ENCODE measurements at regions not wholly inside any gene's neighbourhood (a gene's known extent, or its start where the extent isn't known, plus 50 kb on each side); places are given as distances from the start of the nearest gene placed in this dataset.

GRCh38 chr11:70637949-70638583, 239.7 kb downstream of the CTTN start:
- DNase-seq (ENCODE audit: low read depth, low spot score): no peak
- CTCF ChIA-PET: no interaction called here
- TF ChIP-seq CEBPB (IDR thresholded peaks at IDR 0.05; ENCODE audit: low read depth) (no peak), SIN3A (IDR thresholded peaks at IDR 0.05; ENCODE audit: low read depth) (no peak), REST (IDR thresholded peaks at IDR 0.05; ENCODE audit: low read depth) (no peak), YY1 (IDR thresholded peaks at IDR 0.05; ENCODE audit: extremely low read depth, insufficient replicate concordance, low read depth, low read length) (no peak), ZFX (IDR thresholded peaks at IDR 0.05) (no peak), POLR2AphosphoS5 (IDR thresholded peaks at IDR 0.05; ENCODE audit: low read depth, low read length) (no peak), EZH2phosphoT487 (IDR thresholded peaks at IDR 0.05; ENCODE audit: borderline replicate concordance) (no peak)

More at GRCh38 chr11:70637949-70638583, 239.7 kb downstream of the CTTN start:
- Histone ChIP-seq H4K20me1 (ENCODE audit: insufficient read depth) (no peaks in the 10 kb centered on the region), H3K27me3 (ENCODE audit: insufficient read depth, low read length) (no peaks in the 10 kb centered on the region), H3K9me2 (ENCODE audit: insufficient read depth) (no peaks in the 10 kb centered on the region), H3K36me3 (ENCODE audit: control insufficient read depth in 1 of 2, insufficient read depth in 2 of 2, low read length in 2 of 2) (no peaks in the 10 kb centered on the region), H3K4me2 (ENCODE audit: low read length) (no peak overlapping the region), H3K27ac (ENCODE audit: low read depth, low read length) (no peak overlapping the region), H3K4me3 (replicated peaks in 1 of 2; ENCODE audit: low read depth in 1 of 2, low read length in 2 of 2) (no peak overlapping the region), H3K9me3 (ENCODE audit: control insufficient read depth in 1 of 2, insufficient read depth in 1 of 2, low read depth in 1 of 2, low read length in 2 of 2) (no peaks in the 10 kb centered on the region), H3K79me2 (ENCODE audit: insufficient read depth, low read length) (no peaks in the 10 kb centered on the region), H3K4me1 (ENCODE audit: control insufficient read depth in 1 of 2, insufficient read depth in 2 of 2, low read length in 2 of 2) (no peaks in the 10 kb centered on the region), H3K9ac (ENCODE audit: low read length) (no peak overlapping the region), H2AFZ (ENCODE audit: low read depth, low read length, poor library complexity, severe bottlenecking) (no peak overlapping the region)
- intact Hi-C loops (cut with micrococcal nuclease): no loop called here
- BruUV-seq (replicated peaks): no TSS peak
- ChIA-PET RAD21 (ENCODE audit: low non-redundant PET in 1 of 2, low total read pairs in 2 of 2, uncharacterized antibody in 2 of 2, unreplicated experiment in 2 of 2) (no interaction called here), POLR2A (no interaction called here)
- no peak for ATAC-seq
